WTC11 (cell line): ENCODE measurements at regions not wholly inside any gene's neighbourhood (a gene's known extent, or its start where the extent isn't known, plus 50 kb on each side); places are given as distances from the start of the nearest gene placed in this dataset.

Source experiments
- ATAC-seq: fragments of 200-7000 bp; cut with Tn5 transposase; 2 replicates; pipeline ENCODE4 v1.10.0; 2021; ENCODE audit warnings: mild to moderate bottlenecking, moderate library complexity
- CTCF ChIA-PET: fragments of 300-600 bp; sonication (Branson Sonifier 250); formaldehyde crosslinking; loops from one replicate; lab custom pipeline; 2021; ENCODE audit warnings: antibody characterized with exemption; lab: Charles Lee
- POLR2A ChIA-PET: fragments of 350-600 bp; sonication (Branson Sonifier 250); formaldehyde crosslinking; loops from one replicate; lab custom pipeline; 2021; ENCODE audit warnings: antibody characterized with exemption; lab: Charles Lee
- DNase-seq: peaks from one replicate; pipeline ENCODE4 v3.0.0; 2021; ENCODE audit warnings: low spot score
- H3K27ac Mint-ChIP-seq: 2 replicates; pipeline ENCODE4 v1.8.0; 2021; ENCODE audit warnings: mixed read lengths
- H3K27me3 Mint-ChIP-seq: 2 replicates; pipeline ENCODE4 v1.8.0; 2021; ENCODE audit warnings: low read depth, mild to moderate bottlenecking, moderate library complexity, mixed read lengths
- H3K36me3 Mint-ChIP-seq: 2 replicates; pipeline ENCODE4 v1.8.0; 2021; ENCODE audit warnings: mixed read lengths
- H3K4me1 Mint-ChIP-seq: 2 replicates; pipeline ENCODE4 v1.8.0; 2022; ENCODE audit warnings: mixed read lengths
- H3K4me3 Mint-ChIP-seq: 2 replicates; pipeline ENCODE4 v1.8.0; 2021; ENCODE audit warnings: mild to moderate bottlenecking, moderate library complexity, mixed read lengths
- H3K9me3 Mint-ChIP-seq: 2 replicates; pipeline ENCODE4 v1.8.0; 2021; ENCODE audit warnings: mixed read lengths
- AFF4 ChIP-seq: sonication (generic); formaldehyde crosslinking; IDR thresholded peaks from 2 replicates; pipeline ENCODE4 v1.8.1; 2023; ENCODE audit warnings: mild to moderate bottlenecking, missing genetic modification reagents, borderline replicate concordance
- ATF3 ChIP-seq: sonication (generic); formaldehyde crosslinking; conservative IDR thresholded peaks from 2 replicates; pipeline ENCODE4 v1.8.1; 2022; ENCODE audit warnings: mild to moderate bottlenecking, missing genetic modification reagents
- CDX4 ChIP-seq: fragments of 250-450 bp; sonication (Bioruptor Pico); IDR thresholded peaks from 2 replicates; pipeline ENCODE4 v1.9.0; 2021; ENCODE audit warnings: moderate library complexity, mild to moderate bottlenecking, inconsistent platforms, borderline replicate concordance
- EMX1 ChIP-seq: fragments of 250-450 bp; sonication (Bioruptor Pico); IDR thresholded peaks from 2 replicates; pipeline ENCODE4 v1.8.0; 2021; ENCODE audit warnings: mild to moderate bottlenecking
- FOXP1 ChIP-seq: sonication (generic); formaldehyde crosslinking; IDR thresholded peaks from 2 replicates; pipeline ENCODE4 v1.8.0; 2022; ENCODE audit warnings: missing genetic modification reagents, mild to moderate bottlenecking, moderate library complexity, borderline replicate concordance
- GABPB1 ChIP-seq: sonication (generic); formaldehyde crosslinking; IDR thresholded peaks from 2 replicates; pipeline ENCODE4 v1.8.1; 2023; ENCODE audit warnings: mild to moderate bottlenecking, missing genetic modification reagents
- HMGXB4 ChIP-seq: sonication (generic); formaldehyde crosslinking; IDR thresholded peaks from 2 replicates; pipeline ENCODE4 v1.8.1; 2023; ENCODE audit warnings: mild to moderate bottlenecking, moderate library complexity, missing genetic modification reagents
- IRF2 ChIP-seq: sonication (generic); formaldehyde crosslinking; IDR thresholded peaks from 2 replicates; pipeline ENCODE4 v1.8.0; 2022; ENCODE audit warnings: low read depth, missing genetic modification reagents, borderline replicate concordance
- KAT7 ChIP-seq: sonication (generic); formaldehyde crosslinking; IDR thresholded peaks from 2 replicates; pipeline ENCODE4 v1.8.1; 2023; ENCODE audit warnings: missing genetic modification reagents, mild to moderate bottlenecking, borderline replicate concordance
- NFATC4 ChIP-seq: fragments of 250-450 bp; sonication (Bioruptor Pico); IDR thresholded peaks from 2 replicates; pipeline ENCODE4 v1.9.0; 2021; ENCODE audit warnings: mild to moderate bottlenecking
- NFYB ChIP-seq: sonication (generic); formaldehyde crosslinking; conservative IDR thresholded peaks from 2 replicates; pipeline ENCODE4 v1.8.0; 2022; ENCODE audit warnings: low read depth, missing genetic modification reagents
- OVOL2 ChIP-seq: fragments of 250-450 bp; sonication (Bioruptor Pico); IDR thresholded peaks from 2 replicates; pipeline ENCODE4 v1.9.0; 2021; ENCODE audit warnings: mild to moderate bottlenecking, borderline replicate concordance
- PRDM15 ChIP-seq: sonication (generic); formaldehyde crosslinking; IDR thresholded peaks from 2 replicates; pipeline ENCODE4 v1.8.0; 2022; ENCODE audit warnings: missing genetic modification reagents
- PREB ChIP-seq: sonication (generic); formaldehyde crosslinking; IDR thresholded peaks from 2 replicates; pipeline ENCODE4 v1.8.1; 2022; ENCODE audit warnings: mild to moderate bottlenecking, missing genetic modification reagents, moderate library complexity, borderline replicate concordance
- PRRX2 ChIP-seq: fragments of 250-450 bp; sonication (Bioruptor Pico); IDR thresholded peaks from 2 replicates; pipeline ENCODE4 v1.8.0; 2021; ENCODE audit warnings: mild to moderate bottlenecking
- RORB ChIP-seq: fragments of 250-450 bp; sonication (Bioruptor Pico); IDR thresholded peaks from 2 replicates; pipeline ENCODE4 v1.9.0; 2021; ENCODE audit warnings: mild to moderate bottlenecking
- SMAD4 ChIP-seq: sonication (generic); formaldehyde crosslinking; IDR thresholded peaks from 2 replicates; pipeline ENCODE4 v1.8.0; 2022; ENCODE audit warnings: mild to moderate bottlenecking, missing genetic modification reagents
- SP1 ChIP-seq: sonication (generic); formaldehyde crosslinking; conservative IDR thresholded peaks from 2 replicates; pipeline ENCODE4 v1.8.1; 2022; ENCODE audit warnings: missing genetic modification reagents
- ZNF121 ChIP-seq: sonication (generic); formaldehyde crosslinking; IDR thresholded peaks from 2 replicates; pipeline ENCODE4 v1.8.0; 2023; ENCODE audit warnings: missing genetic modification reagents
- ZNF232 ChIP-seq: sonication (generic); formaldehyde crosslinking; IDR thresholded peaks from 2 replicates; pipeline ENCODE4 v1.8.0; 2022; ENCODE audit warnings: mild to moderate bottlenecking, missing genetic modification reagents
- ZNF263 ChIP-seq: sonication (generic); formaldehyde crosslinking; IDR thresholded peaks from 2 replicates; pipeline ENCODE4 v1.8.1; 2022; ENCODE audit warnings: low read depth, mild to moderate bottlenecking, moderate library complexity, missing genetic modification reagents
- ZNF396 ChIP-seq: fragments of 250-450 bp; sonication (Bioruptor Pico); IDR thresholded peaks from 2 replicates; pipeline ENCODE4 v1.8.0; 2021; ENCODE audit warnings: mild to moderate bottlenecking, moderate library complexity, borderline replicate concordance
- ZNF416 ChIP-seq: fragments of 250-450 bp; sonication (Bioruptor Pico); IDR thresholded peaks from 2 replicates; pipeline ENCODE4 v1.9.0; 2021; ENCODE audit warnings: mild to moderate bottlenecking, inconsistent platforms
- ZNF671 ChIP-seq: fragments of 250-450 bp; sonication (Bioruptor Pico); IDR thresholded peaks from 2 replicates; pipeline ENCODE4 v1.8.0; 2021; ENCODE audit warnings: mild to moderate bottlenecking

GRCh38 chr16:49095539-49095938 lies 186.1 kb downstream of the CBLN1 start:
- Mint-ChIP-seq H3K4me3 (no peak overlapping the region), H3K27me3 (no peaks in the 10 kb centered on the region), H3K36me3 (no peaks in the 10 kb centered on the region), H3K27ac (no peak overlapping the region), H3K9me3 (peaks cover 10% of the 10 kb centered on the region), H3K4me1 (peaks cover 7% of the 10 kb centered on the region; the same call in 1 of the 2 replicates)
- POLR2A ChIA-PET = no interaction called here
- DNase-seq (no peak), ATAC-seq (no peak)
- CTCF ChIA-PET = interaction anchor here (1.0 to 2.0 kb wide), 3 partner anchors 98 to 257 kb away, joined by 3 to 8 read pairs (median 3); no protein-coding TSS in a partner anchor
- TF ChIP-seq SP1 (CRISPR knock-in tag) (no peak), AFF4 (CRISPR knock-in tag) (no peak), PRDM15 (CRISPR knock-in tag) (no peak), ZNF232 (no peak), EMX1 (CRISPR knock-in tag) (no peak), PRRX2 (CRISPR knock-in tag) (no peak), ZNF263 (no peak), ZNF396 (CRISPR knock-in tag) (no peak), IRF2 (CRISPR knock-in tag) (no peak), ZNF121 (CRISPR knock-in tag) (no peak), HMGXB4 (no peak), PREB (CRISPR knock-in tag) (no peak), SMAD4 (CRISPR knock-in tag) (no peak), RORB (CRISPR knock-in tag) (no peak), FOXP1 (CRISPR knock-in tag) (no peak), ZNF416 (no peak), ZNF671 (CRISPR knock-in tag) (no peak)

GRCh38 chr16:49094471-49094870 lies 187.2 kb downstream of the CBLN1 start:
- ATAC-seq (no peak), DNase-seq (no peak)
- CTCF ChIA-PET = interaction anchor here (0.6 to 2.0 kb wide), 4 partner anchors 36 to 259 kb away, joined by 3 to 8 read pairs (median 4); no protein-coding TSS in a partner anchor
- Mint-ChIP-seq H3K27me3 (no peaks in the 10 kb centered on the region), H3K4me1 (peaks cover 7% of the 10 kb centered on the region; the same call in 1 of the 2 replicates), H3K4me3 (no peak overlapping the region), H3K27ac (no peak overlapping the region), H3K9me3 (peaks cover 7% of the 10 kb centered on the region), H3K36me3 (no peaks in the 10 kb centered on the region)
- POLR2A ChIA-PET = no interaction called here
- TF ChIP-seq NFYB (CRISPR knock-in tag) (no peak), NFATC4 (CRISPR knock-in tag) (no peak), CDX4 (CRISPR knock-in tag) (no peak), OVOL2 (CRISPR knock-in tag) (no peak), ATF3 (CRISPR knock-in tag) (no peak), SMAD4 (CRISPR knock-in tag) (no peak), GABPB1 (CRISPR knock-in tag) (no peak), KAT7 (CRISPR knock-in tag) (no peak), HMGXB4 (no peak)
